ENCODE measurements at regions not wholly inside any gene's neighbourhood (a gene's known extent, or its start where the extent isn't known, plus 50 kb on each side); places are given as distances from the start of the nearest gene placed in this dataset.

GRCh38 chr6:27076116-27076515, 171.4 kb upstream of the PRSS16 start:
- Mint-ChIP-seq H3K4me3 (no peak overlapping the region), H3K27me3 (peaks cover 37% of the 10 kb centered on the region), H3K27ac (no peak overlapping the region), H3K36me3 (ENCODE audit: low read depth) (no peaks in the 10 kb centered on the region), H3K4me1 (ENCODE audit: low read depth) (peaks cover 6% of the 10 kb centered on the region), H3K9me3 (no peaks in the 10 kb centered on the region)
- DNase-seq = no peak

GRCh38 chr6:27078734-27079357, 168.7 kb upstream of the PRSS16 start:
- H3K27me3 Mint-ChIP-seq = peaks cover 60% of the 10 kb centered on the region
- H3K27ac Mint-ChIP-seq = no peak overlapping the region
- peak; percentile 49 for DNase-seq
- H3K9me3 Mint-ChIP-seq = no peaks in the 10 kb centered on the region
- H3K4me1 Mint-ChIP-seq (ENCODE audit: low read depth) = peaks cover 6% of the 10 kb centered on the region
- H3K4me3 Mint-ChIP-seq = peak overlapping the region; percentile 72
- H3K36me3 Mint-ChIP-seq (ENCODE audit: low read depth) = no peaks in the 10 kb centered on the region

- Mint-ChIP-seq H3K27ac (no peak overlapping the region), H3K4me1 (ENCODE audit: low read depth) (peaks cover 6% of the 10 kb centered on the region), H3K27me3 (peaks cover 67% of the 10 kb centered on the region), H3K4me3 (no peak overlapping the region), H3K36me3 (ENCODE audit: low read depth) (no peaks in the 10 kb centered on the region), H3K9me3 (no peaks in the 10 kb centered on the region)
- no peak for DNase-seq
These were observed 166.3 kb upstream of the PRSS16 start for GRCh38 chr6:27081188-27081587.

- H3K27me3 Mint-ChIP-seq = peaks cover 64% of the 10 kb centered on the region
- H3K36me3 Mint-ChIP-seq (ENCODE audit: low read depth) = no peaks in the 10 kb centered on the region
- H3K4me1 Mint-ChIP-seq (ENCODE audit: low read depth) = peaks cover 6% of the 10 kb centered on the region
- no peak overlapping the region for H3K27ac Mint-ChIP-seq
- DNase-seq = no peak
- no peak overlapping the region for H3K4me3 Mint-ChIP-seq
- H3K9me3 Mint-ChIP-seq = no peaks in the 10 kb centered on the region
These were observed 165.6 kb upstream of the PRSS16 start for GRCh38 chr6:27081931-27082330.

- H3K4me3 Mint-ChIP-seq = no peak overlapping the region
These were observed 159.4 kb upstream of the PRSS16 start for GRCh38 chr6:27088068-27088467.

GRCh38 chr6:27091661-27092315, 155.7 kb upstream of the PRSS16 start:
- H3K27me3 Mint-ChIP-seq = peaks cover 81% of the 10 kb centered on the region
- H3K27ac Mint-ChIP-seq = peak overlapping the region; percentile 75
- H3K4me1 Mint-ChIP-seq (ENCODE audit: low read depth) = peaks cover 17% of the 10 kb centered on the region
- H3K36me3 Mint-ChIP-seq (ENCODE audit: low read depth) = no peaks in the 10 kb centered on the region
- H3K4me3 Mint-ChIP-seq = peak overlapping the region; percentile 72
- peak; percentile 53 for DNase-seq
- peaks cover 2% of the 10 kb centered on the region for H3K9me3 Mint-ChIP-seq

More at GRCh38 chr6:27088068-27088467, 159.4 kb upstream of the PRSS16 start:
- Mint-ChIP-seq H3K27ac (no peak overlapping the region), H3K36me3 (ENCODE audit: low read depth) (no peaks in the 10 kb centered on the region), H3K27me3 (peaks cover 68% of the 10 kb centered on the region), H3K9me3 (no peaks in the 10 kb centered on the region), H3K4me1 (ENCODE audit: low read depth) (peaks cover 11% of the 10 kb centered on the region)
- DNase-seq = no peak

GRCh38 chr6:27092316-27092692, 155.2 kb upstream of the PRSS16 start:
- H3K27ac Mint-ChIP-seq = peak overlapping the region; percentile 75
- peaks cover 81% of the 10 kb centered on the region for H3K27me3 Mint-ChIP-seq
- DNase-seq = no peak
- H3K36me3 Mint-ChIP-seq (ENCODE audit: low read depth) = peaks cover 3% of the 10 kb centered on the region
- H3K4me1 Mint-ChIP-seq (ENCODE audit: low read depth) = peaks cover 22% of the 10 kb centered on the region
- H3K4me3 Mint-ChIP-seq = peak overlapping the region; percentile 72
- H3K9me3 Mint-ChIP-seq = peaks cover 2% of the 10 kb centered on the region

GRCh38 chr6:27095914-27096313, 151.6 kb upstream of the PRSS16 start:
- H3K36me3 Mint-ChIP-seq (ENCODE audit: low read depth) = peaks cover 3% of the 10 kb centered on the region
- no peak overlapping the region for H3K27ac Mint-ChIP-seq
- peaks cover 24% of the 10 kb centered on the region for H3K4me1 Mint-ChIP-seq (ENCODE audit: low read depth)
- no peak overlapping the region for H3K4me3 Mint-ChIP-seq
- DNase-seq = no peak
- H3K9me3 Mint-ChIP-seq = peaks cover 2% of the 10 kb centered on the region
- H3K27me3 Mint-ChIP-seq = peaks cover 73% of the 10 kb centered on the region

- peak; percentile 62 for DNase-seq
- Mint-ChIP-seq H3K4me3 (peak overlapping the region; percentile 82), H3K27ac (peak overlapping the region; percentile 92), H3K27me3 (peaks cover 67% of the 10 kb centered on the region), H3K9me3 (peaks cover 2% of the 10 kb centered on the region), H3K36me3 (ENCODE audit: low read depth) (peaks cover 3% of the 10 kb centered on the region), H3K4me1 (ENCODE audit: low read depth) (peaks cover 21% of the 10 kb centered on the region)
These were observed 150.5 kb upstream of the PRSS16 start for GRCh38 chr6:27096834-27097511.

GRCh38 chr6:27098956-27099355, 148.5 kb upstream of the PRSS16 start:
- DNase-seq = no peak
- Mint-ChIP-seq H3K27me3 (peaks cover 59% of the 10 kb centered on the region), H3K4me3 (no peak overlapping the region)

GRCh38 chr6:27100921-27101320, 146.6 kb upstream of the PRSS16 start:
- no peak overlapping the region for H3K4me3 Mint-ChIP-seq
- H3K27ac Mint-ChIP-seq = no peak overlapping the region
- no peak for DNase-seq
- peaks cover 13% of the 10 kb centered on the region for H3K4me1 Mint-ChIP-seq (ENCODE audit: low read depth)
- peaks cover 40% of the 10 kb centered on the region for H3K27me3 Mint-ChIP-seq
- no peaks in the 10 kb centered on the region for H3K9me3 Mint-ChIP-seq
- peaks cover 3% of the 10 kb centered on the region for H3K36me3 Mint-ChIP-seq (ENCODE audit: low read depth)

More at GRCh38 chr6:27098956-27099355, 148.5 kb upstream of the PRSS16 start:
- Mint-ChIP-seq H3K36me3 (ENCODE audit: low read depth) (peaks cover 3% of the 10 kb centered on the region), H3K4me1 (ENCODE audit: low read depth) (peaks cover 13% of the 10 kb centered on the region), H3K27ac (no peak overlapping the region), H3K9me3 (no peaks in the 10 kb centered on the region)

GRCh38 chr6:27101824-27102223, 145.7 kb upstream of the PRSS16 start:
- Mint-ChIP-seq H3K4me3 (no peak overlapping the region), H3K27me3 (peaks cover 38% of the 10 kb centered on the region), H3K36me3 (ENCODE audit: low read depth) (peaks cover 3% of the 10 kb centered on the region)

GRCh38 chr6:27106382-27106781, 141.1 kb upstream of the PRSS16 start:
- Mint-ChIP-seq H3K27ac (no peak overlapping the region), H3K9me3 (no peaks in the 10 kb centered on the region), H3K4me1 (ENCODE audit: low read depth) (no peaks in the 10 kb centered on the region), H3K4me3 (no peak overlapping the region), H3K27me3 (peaks cover 36% of the 10 kb centered on the region), H3K36me3 (ENCODE audit: low read depth) (no peaks in the 10 kb centered on the region)
- no peak for DNase-seq

More at GRCh38 chr6:27101824-27102223, 145.7 kb upstream of the PRSS16 start:
- DNase-seq = no peak
- H3K9me3 Mint-ChIP-seq = no peaks in the 10 kb centered on the region
- peaks cover 7% of the 10 kb centered on the region for H3K4me1 Mint-ChIP-seq (ENCODE audit: low read depth)
- H3K27ac Mint-ChIP-seq = no peak overlapping the region

GRCh38 chr6:27111743-27112142, 135.8 kb upstream of the PRSS16 start:
- H3K9me3 Mint-ChIP-seq = peaks cover 4% of the 10 kb centered on the region
- no peak overlapping the region for H3K27ac Mint-ChIP-seq
- H3K36me3 Mint-ChIP-seq (ENCODE audit: low read depth) = no peaks in the 10 kb centered on the region
- H3K27me3 Mint-ChIP-seq = peaks cover 48% of the 10 kb centered on the region
- no peak for DNase-seq
- no peaks in the 10 kb centered on the region for H3K4me1 Mint-ChIP-seq (ENCODE audit: low read depth)
- H3K4me3 Mint-ChIP-seq = no peak overlapping the region

- Mint-ChIP-seq H3K4me1 (ENCODE audit: low read depth) (no peaks in the 10 kb centered on the region), H3K36me3 (ENCODE audit: low read depth) (no peaks in the 10 kb centered on the region), H3K4me3 (no peak overlapping the region), H3K9me3 (peaks cover 4% of the 10 kb centered on the region), H3K27me3 (peaks cover 46% of the 10 kb centered on the region), H3K27ac (no peak overlapping the region)
- DNase-seq = no peak
These were observed 134.5 kb upstream of the PRSS16 start for GRCh38 chr6:27112974-27113373.

All from activated T-cell treated with anti-CD3 and anti-CD28 coated beads, Interleukin-2, amount 50 U/mL, for 24 hours (primary cell).